Choroid plexus epithelial cell (primary cell): ENCODE measurements at regions not wholly inside any gene's neighbourhood (a gene's known extent, or its start where the extent isn't known, plus 50 kb on each side); places are given as distances from the start of the nearest gene placed in this dataset.

Experiments
- DNase-seq: peaks from one replicate; pipeline ENCODE4 v3.0.0-alpha.2; 2010; ENCODE audit warnings: low read depth
- H3K4me3 ChIP-seq: 2 replicates; pipeline ENCODE4 v1.5.1; 2011; ENCODE audit warnings: low read depth, mild to moderate bottlenecking, control low read depth, low read length, moderate library complexity
- CTCF ChIP-seq: conservative IDR thresholded peaks from 2 replicates; pipeline ENCODE4 v1.5.1; 2011; ENCODE audit warnings: low read depth, mild to moderate bottlenecking, control low read depth, inconsistent platforms, low read length, moderate library complexity

GRCh38 chr6:30418448-30418847 lies 70.9 kb upstream of the HLA-E start:
- no peak for DNase-seq
- TF ChIP-seq CTCF, result no peak
- H3K4me3 ChIP-seq, result no peak overlapping the region

- DNase-seq, result no peak
- no peak for TF ChIP-seq CTCF
These were observed 64.8 kb upstream of the HLA-E start for GRCh38 chr6:30424549-30424948.

More at GRCh38 chr6:30424549-30424948, 64.8 kb upstream of the HLA-E start:
- no peak overlapping the region for H3K4me3 ChIP-seq
